RWPE2 (cell line): ENCODE measurements at regions not wholly inside any gene's neighbourhood (a gene's known extent, or its start where the extent isn't known, plus 50 kb on each side); places are given as distances from the start of the nearest gene placed in this dataset.

ENCODE experiments used
- ATAC-seq: fragments of 200-7000 bp; cut with Tn5 transposase; 3 replicates; pipeline ENCODE4 v1.9.1; 2021; ENCODE audit warnings: low read depth
- DNase-seq: peaks from one replicate; pipeline ENCODE4 v3.0.0-alpha.2; 2020; ENCODE audit warnings: low spot score
- H3K27ac ChIP-seq: fragments of 450-650 bp; 2 replicates; pipeline ENCODE4 v1.5.1; 2017; ENCODE audit warnings: mild to moderate bottlenecking; ENCODE audit not compliant: poor library complexity, severe bottlenecking
- H3K27me3 ChIP-seq: fragments of 250-450 bp; sonication (Bioruptor Pico); 2 replicates; pipeline ENCODE4 v1.5.1; 2021; ENCODE audit warnings: mild to moderate bottlenecking, moderate library complexity; ENCODE audit not compliant: insufficient read depth, poor library complexity, severe bottlenecking
- H3K36me3 ChIP-seq: fragments of 250-450 bp; sonication (Bioruptor Pico); 2 replicates; pipeline ENCODE4 v1.5.1; 2020; ENCODE audit warnings: low read depth, mild to moderate bottlenecking, moderate library complexity
- H3K4me1 ChIP-seq: fragments of 250-450 bp; sonication (Bioruptor Pico); 2 replicates; pipeline ENCODE4 v1.5.1; 2021; ENCODE audit warnings: mild to moderate bottlenecking, moderate library complexity; ENCODE audit not compliant: insufficient read depth, poor library complexity, severe bottlenecking
- H3K4me3 ChIP-seq: fragments of 250-450 bp; sonication (Bioruptor Pico); 2 replicates; pipeline ENCODE4 v1.5.1; 2021; ENCODE audit warnings: mild to moderate bottlenecking, moderate library complexity; ENCODE audit not compliant: severe bottlenecking
- H3K9me3 ChIP-seq: fragments of 250-450 bp; sonication (Bioruptor Pico); 2 replicates; pipeline ENCODE4 v1.5.1; 2021; ENCODE audit warnings: mild to moderate bottlenecking, moderate library complexity; ENCODE audit not compliant: severe bottlenecking
- TF ChIP-seq, protein P1 (sequence below): fragments of 450-650 bp; IDR thresholded peaks from one replicate; pipeline ENCODE4 v1.5.1; 2017; ENCODE audit warnings: mild to moderate bottlenecking, moderate library complexity; ENCODE audit not compliant: poor library complexity, severe bottlenecking

DNA sequence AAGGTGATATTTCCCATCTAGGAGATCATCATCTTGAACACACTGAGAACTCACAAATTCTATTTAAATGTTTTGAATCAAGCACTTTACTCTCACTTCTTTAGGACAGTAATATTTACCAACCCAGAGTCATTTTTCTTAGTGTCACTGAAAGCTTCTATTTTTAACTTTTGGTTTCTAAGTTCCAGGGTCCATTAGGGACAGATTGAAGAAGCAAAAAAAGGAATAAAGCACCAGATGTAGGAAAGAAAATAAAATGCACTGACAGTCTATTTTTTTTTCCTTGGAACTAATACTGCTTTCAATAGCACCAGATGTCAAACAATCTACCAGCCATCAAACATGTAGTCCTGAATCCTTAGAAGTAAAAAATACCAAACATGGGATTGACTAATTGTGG is 526.7 kb upstream of the LRRN3 start:
- no peaks in the 10 kb centered on the region for H3K27me3 ChIP-seq
- H3K36me3 ChIP-seq: no peaks in the 10 kb centered on the region
- DNase-seq (no peak), ATAC-seq (no peak)
- H3K9me3 ChIP-seq: no peaks in the 10 kb centered on the region
- TF ChIP-seq, protein P1, sequence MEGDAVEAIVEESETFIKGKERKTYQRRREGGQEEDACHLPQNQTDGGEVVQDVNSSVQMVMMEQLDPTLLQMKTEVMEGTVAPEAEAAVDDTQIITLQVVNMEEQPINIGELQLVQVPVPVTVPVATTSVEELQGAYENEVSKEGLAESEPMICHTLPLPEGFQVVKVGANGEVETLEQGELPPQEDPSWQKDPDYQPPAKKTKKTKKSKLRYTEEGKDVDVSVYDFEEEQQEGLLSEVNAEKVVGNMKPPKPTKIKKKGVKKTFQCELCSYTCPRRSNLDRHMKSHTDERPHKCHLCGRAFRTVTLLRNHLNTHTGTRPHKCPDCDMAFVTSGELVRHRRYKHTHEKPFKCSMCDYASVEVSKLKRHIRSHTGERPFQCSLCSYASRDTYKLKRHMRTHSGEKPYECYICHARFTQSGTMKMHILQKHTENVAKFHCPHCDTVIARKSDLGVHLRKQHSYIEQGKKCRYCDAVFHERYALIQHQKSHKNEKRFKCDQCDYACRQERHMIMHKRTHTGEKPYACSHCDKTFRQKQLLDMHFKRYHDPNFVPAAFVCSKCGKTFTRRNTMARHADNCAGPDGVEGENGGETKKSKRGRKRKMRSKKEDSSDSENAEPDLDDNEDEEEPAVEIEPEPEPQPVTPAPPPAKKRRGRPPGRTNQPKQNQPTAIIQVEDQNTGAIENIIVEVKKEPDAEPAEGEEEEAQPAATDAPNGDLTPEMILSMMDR: no peak
- no peaks in the 10 kb centered on the region for H3K4me1 ChIP-seq
- no peak overlapping the region for H3K27ac ChIP-seq
- H3K4me3 ChIP-seq: no peak overlapping the region

DNA sequence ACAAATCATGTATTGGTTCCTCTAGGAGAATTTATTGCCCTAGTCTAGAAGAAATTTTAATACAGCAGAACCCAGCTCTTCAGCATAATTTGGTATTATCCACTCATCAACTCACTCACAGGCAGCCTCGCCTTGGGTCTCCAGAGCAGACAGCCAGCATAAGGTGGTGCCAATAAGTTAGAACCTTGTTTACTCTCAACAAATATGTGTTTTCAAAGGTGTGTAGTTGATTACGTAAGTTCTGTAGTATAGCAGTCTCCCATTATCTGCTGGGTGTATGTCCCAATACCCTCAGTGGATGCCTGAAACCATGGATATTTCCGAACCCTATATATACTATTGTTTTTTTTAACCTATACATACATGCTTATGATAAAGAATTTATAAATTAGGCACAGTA is 522.5 kb upstream of the LRRN3 start:
- ATAC-seq: peak; percentile 31; the same call in 2 of the 3 replicates
- H3K9me3 ChIP-seq: no peaks in the 10 kb centered on the region
- H3K27me3 ChIP-seq: no peaks in the 10 kb centered on the region
- H3K4me3 ChIP-seq: no peak overlapping the region
- no peaks in the 10 kb centered on the region for H3K4me1 ChIP-seq
- H3K27ac ChIP-seq: no peak overlapping the region
- no peak for DNase-seq
- TF ChIP-seq, protein P1: no peak
- H3K36me3 ChIP-seq: no peaks in the 10 kb centered on the region

DNA sequence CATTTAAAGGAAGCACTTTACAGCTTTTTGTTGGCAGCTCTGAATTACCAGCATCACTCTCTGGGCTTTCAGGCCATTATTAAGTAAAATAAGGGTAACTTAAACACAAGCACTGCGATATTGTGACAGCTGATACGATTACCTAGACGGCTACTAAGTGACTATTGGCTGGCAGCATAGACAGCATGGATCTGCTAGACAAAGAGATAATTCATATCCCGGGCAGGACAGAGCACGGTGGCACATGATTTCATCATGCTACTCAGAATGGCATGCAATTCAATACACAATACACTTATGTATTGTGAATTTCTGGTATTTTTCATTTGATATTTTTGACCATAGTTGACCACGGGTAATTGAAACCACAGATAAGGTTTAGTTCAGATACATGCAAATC is 522.0 kb upstream of the LRRN3 start:
- no peak for DNase-seq
- no peak overlapping the region for H3K4me3 ChIP-seq
- no peak overlapping the region for H3K27ac ChIP-seq
- no peak for ATAC-seq
- TF ChIP-seq, protein P1: no peak
- no peaks in the 10 kb centered on the region for H3K9me3 ChIP-seq
- no peaks in the 10 kb centered on the region for H3K36me3 ChIP-seq
- no peaks in the 10 kb centered on the region for H3K27me3 ChIP-seq
- H3K4me1 ChIP-seq: peaks cover 4% of the 10 kb centered on the region

DNA sequence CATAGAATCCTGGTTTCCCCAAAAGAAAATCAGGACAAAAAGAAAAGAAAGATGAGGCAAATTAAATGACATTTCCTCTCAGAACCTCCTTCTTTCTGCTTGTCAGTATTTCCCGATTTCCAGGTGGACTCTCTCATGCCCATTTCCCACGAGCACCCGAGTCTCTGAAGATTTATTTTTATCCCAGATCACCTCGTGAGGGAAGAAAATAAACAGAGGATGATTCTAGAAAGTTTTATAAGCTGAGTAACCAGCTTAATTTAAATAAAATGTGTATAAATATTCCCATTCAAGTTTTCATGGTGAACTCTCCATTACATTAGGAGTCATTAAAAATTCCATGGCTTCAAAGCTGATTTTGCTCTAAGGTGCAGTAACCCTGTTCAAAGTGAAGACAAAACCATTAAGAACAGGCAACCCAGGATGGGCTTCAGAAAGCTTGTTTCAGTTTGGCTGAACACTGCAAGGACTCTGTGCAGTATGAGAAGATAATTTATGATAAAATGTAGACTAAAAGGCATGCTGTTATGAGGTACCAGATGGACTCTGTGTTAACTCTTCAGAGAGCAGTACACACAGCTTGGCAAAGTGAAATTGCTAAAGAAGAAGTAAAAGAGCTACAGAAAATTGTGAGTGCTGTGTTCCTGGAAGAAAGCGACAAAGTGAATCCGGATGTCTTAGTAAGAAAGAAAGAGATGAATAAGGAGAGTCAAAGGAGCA is 521.3 kb upstream of the LRRN3 start:
- H3K9me3 ChIP-seq: no peaks in the 10 kb centered on the region
- ATAC-seq (no peak), DNase-seq (no peak)
- H3K4me1 ChIP-seq: peaks cover 4% of the 10 kb centered on the region
- no peak overlapping the region for H3K27ac ChIP-seq
- H3K27me3 ChIP-seq: no peaks in the 10 kb centered on the region
- TF ChIP-seq, protein P1: no peak
- H3K4me3 ChIP-seq: no peak overlapping the region
- H3K36me3 ChIP-seq: no peaks in the 10 kb centered on the region

DNA sequence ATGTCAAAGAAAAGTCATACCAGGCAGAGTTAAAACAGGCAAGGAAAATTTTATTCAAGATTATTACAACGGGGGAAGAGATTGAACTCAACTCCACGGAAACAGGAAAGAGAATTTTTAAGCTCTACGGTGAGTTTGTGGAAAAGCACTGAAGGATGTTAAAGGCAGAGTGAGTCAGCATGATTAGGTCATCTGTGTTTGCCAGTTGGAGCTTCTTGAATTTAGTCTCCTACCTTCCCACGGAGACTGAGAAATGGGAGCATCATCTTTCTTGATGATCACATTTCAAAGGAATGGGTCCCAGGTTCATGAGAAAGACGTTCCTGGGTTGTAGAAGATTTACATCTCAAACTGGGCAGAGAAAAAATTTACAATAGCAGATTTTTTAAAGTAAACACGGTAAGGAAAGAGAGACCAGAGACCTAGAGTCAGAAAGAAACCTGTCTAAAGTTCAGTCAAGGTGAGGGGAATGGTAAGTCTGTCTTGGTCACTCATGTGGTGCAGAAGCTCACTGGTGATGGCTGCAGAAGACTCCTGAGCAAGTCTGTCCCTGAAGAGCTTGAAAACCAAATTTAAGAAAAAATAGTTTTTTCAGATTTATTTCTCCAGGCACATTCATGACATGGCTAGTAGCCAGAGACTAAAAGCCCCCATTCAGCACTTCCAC is 516.9 kb upstream of the LRRN3 start:
- Histone ChIP-seq H3K27ac (peak overlapping the region; percentile 24), H3K4me3 (no peak overlapping the region), H3K36me3 (no peaks in the 10 kb centered on the region), H3K9me3 (no peaks in the 10 kb centered on the region), H3K27me3 (no peaks in the 10 kb centered on the region), H3K4me1 (peaks cover 4% of the 10 kb centered on the region)
- DNase-seq (no peak), ATAC-seq (peak; percentile 80)
- TF ChIP-seq, protein P1: no peak
